CD14-positive monocyte (primary cell): ENCODE measurements at regions not wholly inside any gene's neighbourhood (a gene's known extent, or its start where the extent isn't known, plus 50 kb on each side); places are given as distances from the start of the nearest gene placed in this dataset.

Source experiments
- DNase-seq, 3 donors: peaks; one replicate each; pipeline ENCODE4 v3.0.0-alpha.2; 2011 to 2022
- H2AFZ ChIP-seq: 2 replicates; pipeline ENCODE4 v1.6.0; 2012; ENCODE audit warnings: mild to moderate bottlenecking, low read depth, low read length, inconsistent platforms; ENCODE audit not compliant: insufficient read depth, poor library complexity, severe bottlenecking
- H3K27ac ChIP-seq, 2 donors: 1 replicate in 1 of 2; 2 replicates in 1 of 2; pipeline ENCODE4 v1.5.1; 2012 to 2013; ENCODE audit warnings: low read length in 2 of 2, control low read depth in 1 of 2, inconsistent platforms in 1 of 2, low read depth in 1 of 2, mild to moderate bottlenecking in 1 of 2
- H3K27me3 ChIP-seq, 2 donors: one replicate each; pipeline versions ENCODE4 v1.6.0 to v1.6.1; 2011 to 2013; ENCODE audit warnings: low read length in 2 of 2; ENCODE audit not compliant: control insufficient read depth in 2 of 2, insufficient read depth in 2 of 2
- H3K36me3 ChIP-seq, 2 donors: replicated peaks in 1 of 2; 1 replicate in 1 of 2; 2 replicates in 1 of 2; pipeline versions ENCODE4 v1.5.1 to v1.6.1; 2012 to 2013; ENCODE audit warnings: low read length in 2 of 2, control low read depth in 1 of 2, inconsistent platforms in 1 of 2, mild to moderate bottlenecking in 1 of 2; ENCODE audit not compliant: insufficient read depth in 2 of 2, control insufficient read depth in 1 of 2
- H3K4me1 ChIP-seq, 2 donors: 1 replicate in 1 of 2; 2 replicates in 1 of 2; pipeline versions ENCODE4 v1.5.1 to v1.6.1; 2012 to 2013; ENCODE audit warnings: low read length in 2 of 2, control low read depth in 1 of 2, inconsistent platforms in 1 of 2, mild to moderate bottlenecking in 1 of 2, moderate library complexity in 1 of 2; ENCODE audit not compliant: insufficient read depth in 2 of 2, control insufficient read depth in 1 of 2
- H3K4me2 ChIP-seq: replicated peaks from 2 replicates; pipeline ENCODE3; 2012; ENCODE audit warnings: low read length, moderate library complexity, mild to moderate bottlenecking; ENCODE audit not compliant: poor library complexity, severe bottlenecking; ENCODE audit errors: extremely low read depth
- H3K4me3 ChIP-seq, 3 experiments: fragments of 200-600 bp in 1 of 3; sonication (generic) in 1 of 3; replicated peaks in 1 of 3; 1 replicate in 2 of 3; 2 replicates in 1 of 3; pipeline ENCODE4 v1.5.1; 2011 to 2013; ENCODE audit warnings: low read length in 3 of 3, mild to moderate bottlenecking in 3 of 3, control low read depth in 2 of 3, low read depth in 2 of 3, inconsistent platforms in 1 of 3, moderate library complexity in 1 of 3
- H3K79me2 ChIP-seq: 2 replicates; pipeline ENCODE4 v1.6.0; 2012; ENCODE audit warnings: mild to moderate bottlenecking, control low read depth, inconsistent platforms, low read length, moderate library complexity; ENCODE audit not compliant: insufficient read depth
- H3K9ac ChIP-seq: 2 replicates; pipeline ENCODE4 v1.6.0; 2017; ENCODE audit warnings: low read length, mild to moderate bottlenecking; ENCODE audit not compliant: insufficient read depth, poor library complexity, severe bottlenecking
- H3K9me3 ChIP-seq, 2 donors: replicated peaks in 1 of 2; 1 replicate in 1 of 2; 2 replicates in 1 of 2; pipeline versions ENCODE4 v1.5.1 to v1.6.1; 2012 to 2013; ENCODE audit warnings: low read length in 2 of 2, control low read depth in 1 of 2; ENCODE audit not compliant: control insufficient read depth in 1 of 2, insufficient read depth in 1 of 2
- H4K20me1 ChIP-seq: 2 replicates; pipeline ENCODE4 v1.6.0; 2012; ENCODE audit warnings: mild to moderate bottlenecking, low read length, control low read depth, moderate library complexity; ENCODE audit not compliant: insufficient read depth
- H3K27ac Mint-ChIP-seq, 7 donors: one replicate each; pipeline ENCODE4 v1.8.0; 2020; ENCODE audit warnings: mild to moderate bottlenecking in 7 of 7, mixed read lengths in 7 of 7, moderate library complexity in 6 of 7, inconsistent platforms in 2 of 7
- H3K27me3 Mint-ChIP-seq, 3 donors: one replicate each; pipeline ENCODE4 v1.8.0; 2021 to 2022; ENCODE audit warnings: low read depth in 3 of 3, mild to moderate bottlenecking in 3 of 3, mixed read lengths in 3 of 3, moderate library complexity in 3 of 3, inconsistent platforms in 1 of 3
- H3K36me3 Mint-ChIP-seq, 2 donors: one replicate each; pipeline ENCODE4 v1.8.0; 2020; ENCODE audit warnings: mixed read lengths in 2 of 2, inconsistent platforms in 1 of 2, mild to moderate bottlenecking in 1 of 2
- H3K4me1 Mint-ChIP-seq: one replicate; pipeline ENCODE4 v1.8.0; 2020; ENCODE audit warnings: mild to moderate bottlenecking, mixed read lengths
- H3K4me3 Mint-ChIP-seq, 2 donors: one replicate each; pipeline ENCODE4 v1.8.0; 2020; ENCODE audit warnings: mild to moderate bottlenecking in 2 of 2, mixed read lengths in 2 of 2, moderate library complexity in 1 of 2
- H3K9me3 Mint-ChIP-seq, 7 donors: one replicate each; pipeline ENCODE4 v1.8.0; 2020 to 2022; ENCODE audit warnings: mixed read lengths in 7 of 7, mild to moderate bottlenecking in 6 of 7, moderate library complexity in 6 of 7, inconsistent platforms in 2 of 7
- CTCF ChIP-seq: fragments of 200-600 bp; IDR thresholded peaks from one replicate; pipeline ENCODE4 v1.8.0; 2022; ENCODE audit warnings: antibody characterized with exemption, mild to moderate bottlenecking
- WGBS: methylation state at CpG from one replicate; pipeline ENCODE4 v1.1.5; 2013; ENCODE audit warnings: missing lambda C conversion rate; ENCODE audit not compliant: insufficient coverage; 5-methylcytosine and 5-hydroxymethylcytosine counted together
- intact Hi-C, 2 donors: fragments of 100-400 bp; cut with micrococcal nuclease; formaldehyde crosslinking; loops; one replicate each; pipeline versions ENCODE4 v1.15.0 to v1.15.1; 2023

DNA sequence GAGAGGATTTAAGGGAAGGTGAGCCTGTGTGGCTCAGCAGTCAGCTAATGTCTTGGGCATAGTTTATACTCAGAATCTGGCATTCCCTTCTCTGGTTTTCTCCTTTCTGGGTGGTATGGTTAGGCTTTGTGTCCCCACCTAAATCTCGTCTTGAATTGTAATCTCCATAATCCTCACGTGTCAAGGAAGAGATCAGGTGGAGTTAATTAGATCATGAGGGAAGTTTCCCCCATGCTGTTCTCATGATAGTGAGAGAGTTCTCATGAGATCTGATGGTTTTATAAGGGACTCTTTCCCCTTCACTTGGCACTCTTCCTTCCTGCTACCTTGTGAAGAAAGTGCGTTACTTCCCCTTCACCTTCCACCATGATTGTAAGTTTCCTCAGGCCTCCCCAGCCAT lies 169.8 kb upstream of the PELI2 start:
- H3K4me3 Mint-ChIP-seq = no peak overlapping the region
- Histone ChIP-seq H3K27ac (no peak overlapping the region), H3K9me3 (no peaks in the 10 kb centered on the region), H4K20me1 (no peaks in the 10 kb centered on the region), H2AFZ (no peak overlapping the region), H3K79me2 (no peaks in the 10 kb centered on the region), H3K4me2 (no peak overlapping the region), H3K27me3 (no peaks in the 10 kb centered on the region), H3K4me3 (no peak overlapping the region), H3K36me3 (no peaks in the 10 kb centered on the region), H3K4me1 (no peaks in the 10 kb centered on the region), H3K9ac (no peak overlapping the region)
- peaks cover 2% of the 10 kb centered on the region for H3K4me1 Mint-ChIP-seq
- intact Hi-C loops = no loop called here
- no peak overlapping the region for H3K27ac Mint-ChIP-seq
- peaks cover 0 to 5% (median 3%) of the 10 kb centered on the region in 3 donors for H3K27me3 Mint-ChIP-seq
- H3K36me3 Mint-ChIP-seq = no peaks in the 10 kb centered on the region
- TF ChIP-seq CTCF = no peak
- WGBS = no CpG with 5 or more reads among the region's 3 CpGs
- no peak for DNase-seq
- peaks cover 0 to 5% (median 2%) of the 10 kb centered on the region in 7 donors for H3K9me3 Mint-ChIP-seq

- Histone ChIP-seq H4K20me1 (no peaks in the 10 kb centered on the region), H3K27ac (no peak overlapping the region), H3K36me3 (no peaks in the 10 kb centered on the region), H3K9ac (no peak overlapping the region), H3K27me3 (no peaks in the 10 kb centered on the region), H3K4me3 (no peak overlapping the region), H3K4me1 (no peaks in the 10 kb centered on the region), H3K9me3 (no peaks in the 10 kb centered on the region), H3K4me2 (no peak overlapping the region), H3K79me2 (no peaks in the 10 kb centered on the region), H2AFZ (no peak overlapping the region)
- H3K36me3 Mint-ChIP-seq = no peaks in the 10 kb centered on the region
- no peak overlapping the region for H3K4me3 Mint-ChIP-seq
- H3K27me3 Mint-ChIP-seq = peaks cover 0 to 3% (median 3%) of the 10 kb centered on the region in 3 donors
- no peak for TF ChIP-seq CTCF
- H3K27ac Mint-ChIP-seq = no peak overlapping the region
- intact Hi-C loops = no loop called here
- peaks cover 3% of the 10 kb centered on the region for H3K4me1 Mint-ChIP-seq
- no peak for DNase-seq
- WGBS = no CpG with 5 or more reads among the region's 3 CpGs
- H3K9me3 Mint-ChIP-seq = peaks cover 0 to 5% (median 2%) of the 10 kb centered on the region in 7 donors
Observed at GRCh38 chr14:55949708-55950107, 168.5 kb upstream of the PELI2 start.
